Kidney (tissue), 13 donors: ENCODE measurements at regions not wholly inside any gene's neighbourhood (a gene's known extent, or its start where the extent isn't known, plus 50 kb on each side); places are given as distances from the start of the nearest gene placed in this dataset.

ENCODE experiments used
- DNase-seq, 5 donors: peaks; one replicate each; pipeline ENCODE4 v3.0.0-alpha.2; 2013 to 2020
- FAIRE-seq: peaks from 2 replicates; lab custom pipeline; 2012; peaks lifted over from hg19 to GRCh38; lab: Jason Lieb, UNC
- H3K27ac ChIP-seq, 2 donors: one replicate each; pipeline ENCODE4 v1.7.0; 2013; ENCODE audit warnings: low read depth in 2 of 2, low read length in 2 of 2, inconsistent platforms in 1 of 2
- H3K27me3 ChIP-seq: one replicate; pipeline ENCODE4 v1.7.1; 2013; ENCODE audit warnings: low read length, inconsistent platforms; ENCODE audit not compliant: control insufficient read depth, insufficient read depth
- H3K36me3 ChIP-seq, 3 donors: one replicate each; pipeline versions ENCODE4 v1.7.0 to v1.7.1; 2013; ENCODE audit warnings: low read length in 3 of 3, control low read depth in 1 of 3, inconsistent platforms in 1 of 3; ENCODE audit not compliant: insufficient read depth in 3 of 3, control insufficient read depth in 2 of 3
- H3K4me1 ChIP-seq, 3 donors: one replicate each; pipeline versions ENCODE4 v1.7.0 to v1.7.1; 2013; ENCODE audit warnings: low read length in 3 of 3, inconsistent platforms in 1 of 3, low read depth in 1 of 3; ENCODE audit not compliant: control insufficient read depth in 2 of 3, insufficient read depth in 2 of 3
- H3K4me3 ChIP-seq, 3 donors: one replicate each; pipeline versions ENCODE4 v1.7.0 to v1.8.1; 2013; ENCODE audit warnings: low read length in 3 of 3, control low read depth in 1 of 3, inconsistent platforms in 1 of 3
- H3K9ac ChIP-seq, 3 donors: one replicate each; pipeline versions ENCODE4 v1.7.0 to v1.7.1; 2013; ENCODE audit warnings: low read length in 3 of 3, control low read depth in 1 of 3, inconsistent platforms in 1 of 3
- H3K9me3 ChIP-seq, 3 donors: one replicate each; pipeline versions ENCODE4 v1.7.0 to v1.7.1; 2013; ENCODE audit warnings: low read length in 3 of 3, control low read depth in 1 of 3, inconsistent platforms in 1 of 3; ENCODE audit not compliant: control insufficient read depth in 2 of 3, insufficient read depth in 1 of 3
- intact Hi-C: fragments of 100-400 bp; cut with DNase I; formaldehyde crosslinking; loops from one replicate; pipeline ENCODE4 v1.11.1; 2022
- TF ChIP-seq, protein P1 (sequence below): IDR thresholded peaks from 3 replicates; pipeline ENCODE4 v1.5.1; 2012; ENCODE audit warnings: mild to moderate bottlenecking, moderate library complexity, borderline replicate concordance; ENCODE audit not compliant: insufficient read depth; ENCODE audit errors: extremely low read depth
- donor health status: control.
- donor health status: control.
- donor health status: control.
- donor health status: control.
- donor health status: control.
- donor health status: DM: yes; HTN: yes; CAD: no.
- donor health status: Normal renal cell carcinoma (clear cell type).

- TF ChIP-seq, protein P1, sequence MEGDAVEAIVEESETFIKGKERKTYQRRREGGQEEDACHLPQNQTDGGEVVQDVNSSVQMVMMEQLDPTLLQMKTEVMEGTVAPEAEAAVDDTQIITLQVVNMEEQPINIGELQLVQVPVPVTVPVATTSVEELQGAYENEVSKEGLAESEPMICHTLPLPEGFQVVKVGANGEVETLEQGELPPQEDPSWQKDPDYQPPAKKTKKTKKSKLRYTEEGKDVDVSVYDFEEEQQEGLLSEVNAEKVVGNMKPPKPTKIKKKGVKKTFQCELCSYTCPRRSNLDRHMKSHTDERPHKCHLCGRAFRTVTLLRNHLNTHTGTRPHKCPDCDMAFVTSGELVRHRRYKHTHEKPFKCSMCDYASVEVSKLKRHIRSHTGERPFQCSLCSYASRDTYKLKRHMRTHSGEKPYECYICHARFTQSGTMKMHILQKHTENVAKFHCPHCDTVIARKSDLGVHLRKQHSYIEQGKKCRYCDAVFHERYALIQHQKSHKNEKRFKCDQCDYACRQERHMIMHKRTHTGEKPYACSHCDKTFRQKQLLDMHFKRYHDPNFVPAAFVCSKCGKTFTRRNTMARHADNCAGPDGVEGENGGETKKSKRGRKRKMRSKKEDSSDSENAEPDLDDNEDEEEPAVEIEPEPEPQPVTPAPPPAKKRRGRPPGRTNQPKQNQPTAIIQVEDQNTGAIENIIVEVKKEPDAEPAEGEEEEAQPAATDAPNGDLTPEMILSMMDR: no peak
- H3K27ac ChIP-seq: no peak overlapping the region
- DNase-seq: peak in 2 of 5 donors; percentile 58 to 61
- no peaks in the 10 kb centered on the region for H3K36me3 ChIP-seq
- intact Hi-C loops: no loop called here
- peaks cover 0 to 24% (median 24%) of the 10 kb centered on the region in 3 donors for H3K4me1 ChIP-seq
- no peaks in the 10 kb centered on the region for H3K9me3 ChIP-seq
- H3K9ac ChIP-seq: peak overlapping the region in 1 of 3 donors; percentile 53
- no peaks in the 10 kb centered on the region for H3K27me3 ChIP-seq
- no peak for FAIRE-seq
- H3K4me3 ChIP-seq: no peak overlapping the region
Measured at GRCh38 chr2:9099341-9099751, 95.9 kb upstream of the MBOAT2 start.

DNA sequence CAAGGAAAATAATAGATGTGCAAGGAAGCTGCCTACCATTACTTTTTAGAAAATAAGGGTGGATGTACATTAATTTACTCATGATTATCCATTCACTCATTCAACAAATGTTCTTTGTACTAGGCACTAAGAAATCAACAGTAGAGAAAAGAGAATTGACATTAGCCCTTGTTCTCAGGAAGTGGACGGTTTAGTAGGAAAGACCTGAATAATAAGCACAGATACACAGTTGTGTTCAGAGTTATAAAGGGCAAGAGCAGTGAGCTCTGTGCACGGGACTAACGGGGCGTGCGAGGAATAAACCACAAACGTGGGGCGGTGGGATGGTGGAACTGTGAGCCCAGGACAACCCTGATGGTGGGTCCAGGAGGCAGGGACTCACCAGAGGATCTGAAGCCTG is 94.4 kb upstream of the MBOAT2 start:
- no peak for FAIRE-seq
- TF ChIP-seq, protein P1: no peak

DNA sequence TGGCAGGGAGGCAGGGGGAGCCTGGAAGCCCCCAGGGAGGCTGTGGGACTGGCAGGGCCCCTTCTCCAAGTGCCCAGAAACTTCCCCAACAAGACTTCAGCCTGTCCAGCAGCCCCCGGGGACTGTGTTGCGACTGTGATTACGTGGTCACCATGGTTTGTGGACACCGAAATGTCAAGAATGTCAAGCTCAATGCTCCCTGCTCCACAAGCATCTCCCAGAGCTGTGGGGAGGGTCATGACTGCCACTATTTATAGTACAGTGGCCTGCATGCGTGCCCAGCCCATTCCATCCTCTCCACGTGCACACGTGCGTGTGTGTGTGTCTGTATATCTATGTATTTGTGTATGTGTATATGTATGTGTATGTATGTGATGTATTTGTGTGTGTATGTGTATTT is 93.8 kb upstream of the MBOAT2 start:
- TF ChIP-seq, protein P1: no peak
- DNase-seq (peak in 3 of 5 donors; percentile 50 to 53 (median 52)), FAIRE-seq (no peak)
- H3K9me3 ChIP-seq: no peaks in the 10 kb centered on the region
- H3K27me3 ChIP-seq: no peaks in the 10 kb centered on the region
- H3K9ac ChIP-seq: no peak overlapping the region
- peaks cover 0 to 19% (median 16%) of the 10 kb centered on the region in 3 donors for H3K4me1 ChIP-seq
- no peaks in the 10 kb centered on the region for H3K36me3 ChIP-seq
- H3K4me3 ChIP-seq: no peak overlapping the region
- intact Hi-C loops: no loop called here
- H3K27ac ChIP-seq: no peak overlapping the region

More for the DNA sequence above, 94.4 kb upstream of the MBOAT2 start:
- no peak for DNase-seq
- peaks cover 0 to 24% (median 19%) of the 10 kb centered on the region in 3 donors for H3K4me1 ChIP-seq
- H3K36me3 ChIP-seq: no peaks in the 10 kb centered on the region
- H3K9ac ChIP-seq: no peak overlapping the region
- H3K27me3 ChIP-seq: no peaks in the 10 kb centered on the region
- no peak overlapping the region for H3K4me3 ChIP-seq
- no peaks in the 10 kb centered on the region for H3K9me3 ChIP-seq
- no peak overlapping the region for H3K27ac ChIP-seq
- intact Hi-C loops: no loop called here

GRCh38 chr2:9096761-9097160 is 93.3 kb upstream of the MBOAT2 start:
- FAIRE-seq (no peak), DNase-seq (no peak)
- Histone ChIP-seq H3K27me3 (no peaks in the 10 kb centered on the region), H3K36me3 (no peaks in the 10 kb centered on the region), H3K27ac (no peak overlapping the region), H3K9ac (no peak overlapping the region), H3K4me3 (no peak overlapping the region), H3K4me1 (peaks cover 0 to 15% (median 14%) of the 10 kb centered on the region in 3 donors), H3K9me3 (no peaks in the 10 kb centered on the region)
- intact Hi-C loops: no loop called here
- TF ChIP-seq, protein P1: no peak
